Body of pancreas (tissue), 4 donors: ENCODE measurements at regions not wholly inside any gene's neighbourhood (a gene's known extent, or its start where the extent isn't known, plus 50 kb on each side); places are given as distances from the start of the nearest gene placed in this dataset.
"Not testable (repeated sequence)": the region's sequence is repeated elsewhere in the genome, so short reads cannot be mapped to it uniquely, and the experiment has no call there.

ENCODE experiments used
- CTCF ChIP-seq, 7 experiments: fragments of 450-650 bp in 4 of 7; fragments of 200-600 bp in 3 of 7; sonication (generic) in 3 of 7; IDR thresholded peaks; one replicate each; pipeline ENCODE4 v1.5.1; 2016 to 2019; ENCODE audit warnings: antibody characterized with exemption in 7 of 7
- POLR2A ChIP-seq, 3 donors: fragments of 450-650 bp; IDR thresholded peaks; one replicate each; pipeline ENCODE4 v1.6.1; 2016; ENCODE audit warnings: antibody characterized with exemption in 3 of 3, mild to moderate bottlenecking in 2 of 3

GRCh38 chr10:83551190-83551589, 588.1 kb upstream of the GHITM start:
- TF ChIP-seq CTCF, POLR2A (IDR thresholded peaks at IDR 0.05): not testable (repeated sequence)
